Fibroblast of the aortic adventitia (primary cell): ENCODE measurements at regions not wholly inside any gene's neighbourhood (a gene's known extent, or its start where the extent isn't known, plus 50 kb on each side); places are given as distances from the start of the nearest gene placed in this dataset.

Experiments used
- DNase-seq: peaks from one replicate; pipeline ENCODE4 v3.0.0-alpha.2; 2010; ENCODE audit warnings: low read depth
- H3K4me3 ChIP-seq: 2 replicates; pipeline ENCODE4 v1.5.1; 2011; ENCODE audit warnings: low read depth, mild to moderate bottlenecking, control low read depth, low read length, moderate library complexity
- TF ChIP-seq, protein P1 (sequence below): IDR thresholded peaks from 2 replicates; pipeline ENCODE4 v1.5.1; 2011; ENCODE audit warnings: mild to moderate bottlenecking, low read length, control low read depth, inconsistent platforms; ENCODE audit not compliant: insufficient read depth

- TF ChIP-seq, protein P1, sequence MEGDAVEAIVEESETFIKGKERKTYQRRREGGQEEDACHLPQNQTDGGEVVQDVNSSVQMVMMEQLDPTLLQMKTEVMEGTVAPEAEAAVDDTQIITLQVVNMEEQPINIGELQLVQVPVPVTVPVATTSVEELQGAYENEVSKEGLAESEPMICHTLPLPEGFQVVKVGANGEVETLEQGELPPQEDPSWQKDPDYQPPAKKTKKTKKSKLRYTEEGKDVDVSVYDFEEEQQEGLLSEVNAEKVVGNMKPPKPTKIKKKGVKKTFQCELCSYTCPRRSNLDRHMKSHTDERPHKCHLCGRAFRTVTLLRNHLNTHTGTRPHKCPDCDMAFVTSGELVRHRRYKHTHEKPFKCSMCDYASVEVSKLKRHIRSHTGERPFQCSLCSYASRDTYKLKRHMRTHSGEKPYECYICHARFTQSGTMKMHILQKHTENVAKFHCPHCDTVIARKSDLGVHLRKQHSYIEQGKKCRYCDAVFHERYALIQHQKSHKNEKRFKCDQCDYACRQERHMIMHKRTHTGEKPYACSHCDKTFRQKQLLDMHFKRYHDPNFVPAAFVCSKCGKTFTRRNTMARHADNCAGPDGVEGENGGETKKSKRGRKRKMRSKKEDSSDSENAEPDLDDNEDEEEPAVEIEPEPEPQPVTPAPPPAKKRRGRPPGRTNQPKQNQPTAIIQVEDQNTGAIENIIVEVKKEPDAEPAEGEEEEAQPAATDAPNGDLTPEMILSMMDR, result no peak
- DNase-seq, result no peak
- H3K4me3 ChIP-seq, result no peak overlapping the region
Measured at GRCh38 chr9:126017758-126018157, 270.6 kb downstream of the PBX3 start.

GRCh38 chr9:126020836-126021235 is 273.7 kb downstream of the PBX3 start:
- TF ChIP-seq, protein P1, result no peak
- no peak for DNase-seq
- no peak overlapping the region for H3K4me3 ChIP-seq

DNA sequence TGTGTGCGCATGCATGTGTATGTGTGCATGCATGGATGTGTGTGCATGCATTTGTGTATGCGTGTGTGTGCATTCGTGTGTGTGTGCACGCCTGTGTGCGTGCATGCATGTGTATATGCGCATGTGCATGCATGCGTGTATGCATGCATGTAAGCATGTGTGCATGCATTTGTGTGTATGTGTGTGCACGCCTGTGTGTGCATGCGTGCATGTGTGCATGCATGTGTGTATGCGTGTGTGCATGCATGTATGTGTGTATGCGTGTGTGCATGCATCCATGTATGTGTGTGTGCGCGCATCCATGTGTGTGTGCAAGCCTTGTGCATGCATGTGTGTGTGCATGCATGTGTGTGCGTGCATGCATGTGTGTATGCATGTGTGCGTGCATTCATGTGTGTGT is 276.8 kb downstream of the PBX3 start:
- DNase-seq, result no peak
- H3K4me3 ChIP-seq, result no peak overlapping the region
- TF ChIP-seq, protein P1, result no peak

DNA sequence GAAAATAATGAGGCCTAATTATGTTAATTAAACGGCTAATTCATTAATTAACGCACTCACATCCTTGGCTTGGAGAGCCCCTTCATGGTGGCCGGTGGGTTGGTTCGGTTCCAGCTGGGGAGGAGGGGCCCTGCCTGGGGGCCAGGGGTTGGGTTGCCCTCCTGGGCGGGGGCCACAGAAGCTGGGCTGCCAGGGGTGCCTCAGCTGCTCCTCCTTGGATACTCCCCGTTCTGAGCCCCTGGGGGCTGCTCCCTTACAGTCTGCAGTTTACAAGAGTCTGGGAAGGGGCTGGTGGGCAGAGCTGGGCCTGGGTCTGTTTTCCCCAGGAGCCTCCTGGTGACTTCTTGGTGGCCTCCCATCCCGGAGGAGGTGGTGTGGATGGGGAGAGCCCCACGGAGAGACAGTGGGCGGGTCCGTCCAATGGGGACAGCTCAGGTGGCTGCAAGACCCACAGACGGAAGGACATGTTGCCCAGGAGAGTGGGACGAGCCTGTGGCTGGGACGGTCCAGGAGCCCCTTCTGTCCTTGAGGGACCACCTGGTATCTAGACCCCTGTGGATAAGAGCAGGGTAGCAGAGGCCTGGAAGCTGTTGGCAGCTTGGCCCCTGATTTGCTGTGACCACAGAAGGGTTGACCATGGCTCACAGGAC is 277.5 kb downstream of the PBX3 start:
- DNase-seq, result no peak
- TF ChIP-seq, protein P1, result no peak

DNA sequence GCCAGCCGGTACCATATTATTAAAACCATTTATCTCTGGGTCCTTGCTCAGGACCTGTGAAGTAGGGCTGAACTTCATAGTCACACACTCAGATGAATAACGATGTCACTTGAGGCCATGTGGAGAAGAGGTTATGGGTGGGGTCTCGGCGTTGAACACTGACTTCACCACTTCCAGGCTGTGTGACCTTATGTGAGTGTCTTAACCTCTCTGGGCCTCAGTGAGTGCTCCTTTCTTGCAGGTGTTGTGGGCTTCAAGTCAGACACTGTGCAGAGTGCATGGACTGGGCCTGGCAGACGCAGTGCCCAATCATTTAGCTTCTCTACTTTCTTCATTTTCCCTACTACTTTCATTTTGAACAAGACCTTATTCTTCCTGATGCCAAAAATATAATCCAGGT is 278.8 kb downstream of the PBX3 start:
- TF ChIP-seq, protein P1, result no peak
- no peak for DNase-seq
- no peak overlapping the region for H3K4me3 ChIP-seq

More for the DNA sequence above, 277.5 kb downstream of the PBX3 start:
- H3K4me3 ChIP-seq, result no peak overlapping the region

DNA sequence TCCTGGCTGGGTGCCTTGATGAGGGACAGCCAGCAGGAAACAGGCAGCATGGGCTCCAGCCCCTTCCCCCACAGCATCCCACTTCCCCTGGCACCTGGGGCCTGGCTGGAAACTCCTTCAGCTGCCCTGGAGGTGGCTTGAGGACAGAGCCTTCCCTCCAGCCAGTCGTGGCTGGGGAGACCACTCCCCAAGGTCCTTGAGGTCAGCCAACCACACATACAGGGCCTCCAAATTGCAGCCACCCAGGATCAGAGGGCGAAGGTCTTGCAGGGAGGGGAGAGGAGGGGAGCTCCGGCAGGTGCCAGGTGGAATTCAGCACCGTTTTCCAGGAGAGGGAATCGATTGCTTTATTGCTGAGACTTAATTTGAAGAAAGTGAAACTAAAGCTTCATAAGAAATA is 280.4 kb downstream of the PBX3 start:
- TF ChIP-seq, protein P1, result no peak
- no peak for DNase-seq
- H3K4me3 ChIP-seq, result no peak overlapping the region

GRCh38 chr9:126028746-126029145 is 281.6 kb downstream of the PBX3 start:
- DNase-seq, result no peak
- H3K4me3 ChIP-seq, result no peak overlapping the region
- TF ChIP-seq, protein P1, result no peak
